ENCODE measurements at regions not wholly inside any gene's neighbourhood (a gene's known extent, or its start where the extent isn't known, plus 50 kb on each side); places are given as distances from the start of the nearest gene placed in this dataset.

GRCh38 chr7:91553410-91553895, 289.2 kb downstream of the FZD1 start:
- no peaks in the 10 kb centered on the region for H3K27me3 ChIP-seq
- DNase-seq: no peak
- no peaks in the 10 kb centered on the region for H3K4me1 ChIP-seq (replicated peaks in 1 of 2)
- intact Hi-C loops (cut with DNase I): no loop called here
- H3K4me3 ChIP-seq: no peak overlapping the region
- no peaks in the 10 kb centered on the region for H3K36me3 ChIP-seq (replicated peaks in 1 of 2)
- WGBS, 4 donors: 86 to 92% (median 89%) methylated on average over 3 of the region's 3 CpGs
- no peak overlapping the region for H3K27ac ChIP-seq
- no peaks in the 10 kb centered on the region for H3K9me3 ChIP-seq (replicated peaks in 1 of 3)
- TF ChIP-seq POLR2A (IDR thresholded peaks at IDR 0.05) (no peak), CTCF (IDR thresholded peaks at IDR 0.05) (no peak)

DNA sequence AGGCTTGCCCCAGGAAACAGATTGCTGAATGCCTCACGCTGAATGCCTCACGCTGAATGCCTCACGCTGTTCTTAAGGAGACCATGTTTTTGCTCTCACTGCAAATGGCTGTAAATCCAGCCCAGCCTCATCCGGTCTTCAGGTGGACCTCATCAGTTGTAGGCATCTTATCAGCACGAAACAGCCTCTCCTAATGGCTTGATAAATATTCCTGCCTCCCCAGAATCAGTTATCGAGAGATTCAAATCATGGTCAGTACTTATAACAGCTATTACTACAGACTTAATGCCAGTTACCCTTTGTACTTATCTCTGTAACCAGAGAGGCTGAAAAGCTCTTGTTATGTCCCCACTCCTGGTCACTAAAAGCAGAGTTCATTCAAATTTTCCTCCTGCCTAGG, 290.6 kb downstream of the FZD1 start:
- DNase-seq: no peak
- Histone ChIP-seq H3K4me1 (replicated peaks in 1 of 2) (no peaks in the 10 kb centered on the region), H3K9me3 (replicated peaks in 1 of 3) (no peaks in the 10 kb centered on the region), H3K4me3 (no peak overlapping the region), H3K27ac (no peak overlapping the region), H3K27me3 (no peaks in the 10 kb centered on the region), H3K36me3 (replicated peaks in 1 of 2) (no peaks in the 10 kb centered on the region)
- intact Hi-C loops (cut with DNase I): no loop called here
- 66 to 79% (median 70%) methylated on average over 5 to 6 of the region's 6 CpGs for WGBS, 4 donors
- TF ChIP-seq CTCF (IDR thresholded peaks at IDR 0.05) (no peak), POLR2A (IDR thresholded peaks at IDR 0.05) (no peak)

GRCh38 chr7:91556239-91556638, 292.0 kb downstream of the FZD1 start:
- no peaks in the 10 kb centered on the region for H3K9me3 ChIP-seq (replicated peaks in 1 of 3)
- WGBS, 4 donors: 78 to 88% (median 81%) methylated on average over 4 of the region's 4 CpGs
- H3K27ac ChIP-seq: no peak overlapping the region
- no peaks in the 10 kb centered on the region for H3K4me1 ChIP-seq (replicated peaks in 1 of 2)
- no peak for TF ChIP-seq POLR2A (IDR thresholded peaks at IDR 0.05)
- TF ChIP-seq CTCF (IDR thresholded peaks at IDR 0.05): no peak
- no peak for DNase-seq
- intact Hi-C loops (cut with DNase I): no loop called here
- no peaks in the 10 kb centered on the region for H3K27me3 ChIP-seq
- H3K36me3 ChIP-seq (replicated peaks in 1 of 2): no peaks in the 10 kb centered on the region
- no peak overlapping the region for H3K4me3 ChIP-seq

- no peak for TF ChIP-seq POLR2A (IDR thresholded peaks at IDR 0.05)
- no peak for TF ChIP-seq CTCF (IDR thresholded peaks at IDR 0.05)
- no peak overlapping the region for H3K4me3 ChIP-seq
- H3K4me1 ChIP-seq (replicated peaks in 1 of 2): no peaks in the 10 kb centered on the region
- H3K36me3 ChIP-seq (replicated peaks in 1 of 2): no peaks in the 10 kb centered on the region
- no peak overlapping the region for H3K27ac ChIP-seq
- H3K27me3 ChIP-seq: no peaks in the 10 kb centered on the region
- WGBS, 4 donors: 67 to 76% (median 71%) methylated on average over 7 of the region's 7 CpGs
- no peak for DNase-seq
- intact Hi-C loops (cut with DNase I): no loop called here
- no peaks in the 10 kb centered on the region for H3K9me3 ChIP-seq (replicated peaks in 1 of 3)
These were observed 292.9 kb downstream of the FZD1 start for GRCh38 chr7:91556956-91557650.

All from adrenal gland (tissue), 9 donors.